ENCODE measurements at regions not wholly inside any gene's neighbourhood (a gene's known extent, or its start where the extent isn't known, plus 50 kb on each side); places are given as distances from the start of the nearest gene placed in this dataset.
"Not testable (repeated sequence)": the region's sequence is repeated elsewhere in the genome, so short reads cannot be mapped to it uniquely, and the experiment has no call there.

DNA sequence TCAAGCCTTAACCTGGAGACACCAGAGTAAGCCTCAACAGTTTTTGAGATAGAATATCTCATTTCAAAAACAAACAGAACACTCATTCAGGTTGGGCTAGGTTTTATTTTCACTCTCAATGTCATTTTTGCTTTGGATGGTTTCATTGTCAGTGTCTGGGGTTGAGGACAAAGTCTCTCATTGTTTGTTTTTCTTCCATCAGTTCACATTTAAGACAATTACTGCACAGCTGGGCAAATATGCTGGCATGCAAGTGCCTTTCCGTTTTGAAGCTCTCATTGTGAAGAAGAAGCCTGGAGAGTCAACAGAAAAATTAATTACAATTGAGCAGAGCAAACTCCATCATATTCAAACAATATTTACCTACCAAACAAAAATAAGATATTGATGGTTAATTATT, 1050.0 kb downstream of the TBL1XR1 start:
- DNase-seq, result peak; percentile 97

DNA sequence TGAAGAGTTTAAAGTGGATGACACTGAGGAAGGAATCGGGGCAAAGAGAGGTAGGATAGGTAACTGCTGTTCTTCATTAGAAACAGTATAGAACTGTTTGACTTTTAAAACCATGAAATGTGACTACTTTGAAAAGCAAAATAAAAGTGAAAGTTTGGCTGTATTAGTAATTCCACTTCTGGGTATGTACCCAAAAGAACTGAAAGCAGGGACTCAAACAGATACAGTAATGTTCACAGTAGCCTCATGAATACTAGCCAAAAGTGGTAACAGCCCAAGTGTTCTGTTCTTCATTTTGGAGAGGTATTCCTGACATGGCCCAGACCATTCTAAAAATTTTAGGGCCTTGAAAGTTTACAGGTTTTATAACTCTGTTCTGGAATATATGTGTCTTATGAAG, 1055.4 kb downstream of the TBL1XR1 start:
- DNase-seq, result no peak

DNA sequence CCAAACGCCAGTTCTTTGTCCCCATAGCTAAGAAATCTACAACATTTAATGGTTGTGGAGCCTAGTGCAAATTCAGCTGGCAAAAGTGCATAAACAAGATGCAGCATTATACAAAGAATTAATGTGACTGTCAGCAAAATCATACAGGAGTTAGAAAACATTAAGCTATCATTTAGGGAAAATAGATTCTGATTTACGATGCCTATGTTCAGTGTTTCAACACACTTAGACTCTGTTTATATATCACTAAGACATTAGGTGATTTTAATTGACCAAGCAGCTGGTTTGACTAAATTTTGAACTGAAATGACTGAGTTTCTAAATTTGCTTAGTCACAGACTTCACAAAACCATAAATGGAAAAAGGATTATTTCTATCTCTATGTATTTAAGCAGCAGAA, 1076.8 kb downstream of the TBL1XR1 start:
- peak; percentile 95 for DNase-seq

DNA sequence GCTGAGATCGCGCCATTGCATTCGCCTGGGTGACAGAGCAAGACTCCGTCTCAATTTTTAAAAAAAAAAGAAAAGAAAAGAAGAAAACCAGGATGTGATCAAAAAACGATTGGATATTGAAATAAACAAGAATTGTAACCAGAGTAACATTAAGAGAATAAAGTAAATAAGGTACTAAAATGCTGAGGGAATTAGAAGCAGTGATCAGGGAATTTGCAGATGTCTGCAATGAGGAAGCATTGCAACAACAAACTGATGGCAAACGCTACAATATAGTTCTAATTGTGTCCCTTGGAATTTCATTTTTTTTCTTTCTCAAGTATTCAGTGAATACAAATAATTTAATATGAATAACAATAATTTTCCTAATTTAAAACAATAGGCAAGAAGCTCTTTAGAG, 1077.5 kb downstream of the TBL1XR1 start:
- DNase-seq, result no peak

DNA sequence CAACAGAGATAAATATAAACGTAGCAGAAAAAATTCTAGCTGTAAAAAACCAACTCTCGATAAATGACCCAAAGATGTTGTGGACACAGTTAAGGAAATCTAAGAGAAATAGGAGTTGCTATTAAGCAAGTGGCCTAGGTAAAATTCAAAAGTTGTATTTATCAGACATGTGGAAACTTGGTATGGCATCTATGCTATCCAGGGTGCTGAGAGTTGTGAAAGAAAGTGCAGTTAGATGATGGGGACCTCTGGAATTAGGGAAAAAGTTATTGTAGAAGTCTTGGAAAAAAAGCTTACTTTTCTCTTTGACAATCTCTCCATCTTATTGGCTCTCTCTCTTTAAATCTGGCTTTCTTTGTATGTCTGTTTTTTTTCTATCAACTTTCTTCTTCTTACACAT, 1090.9 kb downstream of the TBL1XR1 start:
- no peak for DNase-seq

DNA sequence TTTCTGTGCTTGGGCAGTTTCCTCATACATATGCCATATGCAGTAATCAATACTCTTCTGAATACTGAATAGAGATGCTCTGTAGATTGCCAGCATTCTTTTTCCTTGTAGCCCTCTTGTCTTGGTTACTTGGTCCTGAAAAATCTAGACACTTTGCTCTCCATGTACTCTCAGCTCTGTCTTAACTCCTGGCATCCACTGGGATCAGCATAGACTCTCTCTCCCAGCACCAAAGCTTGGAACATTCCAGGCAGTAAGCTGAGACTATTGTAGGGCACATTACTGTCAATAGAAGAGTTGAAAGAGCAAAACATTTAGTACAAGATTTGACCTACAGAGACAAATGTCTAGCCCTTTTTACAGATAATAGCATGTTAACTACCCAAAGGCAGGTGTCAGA, 1100.3 kb downstream of the TBL1XR1 start:
- no peak for DNase-seq

DNA sequence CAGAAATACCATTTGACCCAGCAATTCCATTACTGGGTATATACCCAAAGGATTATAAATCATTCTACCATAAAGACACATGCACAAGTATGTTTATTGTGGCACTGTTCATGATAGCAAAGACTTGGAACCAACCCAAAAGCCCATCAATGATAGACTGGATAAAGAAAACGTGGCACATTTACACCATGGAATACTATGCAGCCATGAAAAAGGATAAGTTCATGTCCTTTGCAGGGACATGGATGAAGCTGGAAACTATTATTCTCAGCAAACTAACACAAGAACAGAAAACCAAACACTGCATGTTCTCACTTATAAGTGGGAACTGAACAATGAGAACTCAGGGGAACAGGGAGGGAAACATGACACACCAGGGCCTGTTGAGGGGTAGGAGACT, 1103.4 kb downstream of the TBL1XR1 start:
- not testable (repeated sequence) for DNase-seq

DNA sequence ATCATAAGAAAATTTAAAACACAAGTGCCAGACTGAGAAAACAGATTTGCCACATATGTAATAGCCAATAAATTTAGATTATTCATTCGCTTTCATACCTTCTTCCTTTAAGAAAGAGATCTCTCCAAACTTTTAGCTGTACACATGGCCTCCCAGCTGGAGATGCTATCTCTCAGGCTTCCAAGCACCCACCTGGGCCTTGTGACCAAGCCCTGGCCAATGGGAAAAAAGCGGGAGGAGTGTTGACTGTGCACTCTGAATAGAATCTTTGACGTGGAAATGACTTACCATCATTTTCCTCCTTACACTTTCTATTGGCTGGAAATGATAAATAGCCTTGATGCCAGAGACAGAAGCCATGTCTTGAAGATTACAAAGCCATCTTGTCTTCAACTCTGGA, 1106.6 kb downstream of the TBL1XR1 start:
- DNase-seq, result no peak

DNA sequence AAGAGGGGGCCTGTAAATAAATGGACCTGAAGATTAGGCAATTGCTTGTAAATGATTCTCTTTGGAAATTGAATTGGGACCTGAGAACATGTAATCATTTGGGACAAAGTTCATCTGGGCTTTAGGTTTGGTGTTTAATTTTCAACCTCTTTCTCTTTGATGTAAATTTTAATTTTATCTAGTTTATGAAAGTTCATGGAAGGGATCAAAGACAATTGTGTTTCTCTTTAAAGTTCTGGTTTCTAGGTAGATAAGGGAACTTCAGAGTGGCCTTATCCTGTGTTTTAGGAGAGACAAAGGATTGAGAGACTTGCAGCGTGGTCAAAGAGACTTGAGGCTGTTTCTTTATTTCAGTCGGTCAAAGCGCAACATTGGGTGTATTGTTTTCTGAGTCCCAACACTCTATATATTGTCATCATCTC, 1108.3 kb downstream of the TBL1XR1 start:
- no peak for DNase-seq

DNA sequence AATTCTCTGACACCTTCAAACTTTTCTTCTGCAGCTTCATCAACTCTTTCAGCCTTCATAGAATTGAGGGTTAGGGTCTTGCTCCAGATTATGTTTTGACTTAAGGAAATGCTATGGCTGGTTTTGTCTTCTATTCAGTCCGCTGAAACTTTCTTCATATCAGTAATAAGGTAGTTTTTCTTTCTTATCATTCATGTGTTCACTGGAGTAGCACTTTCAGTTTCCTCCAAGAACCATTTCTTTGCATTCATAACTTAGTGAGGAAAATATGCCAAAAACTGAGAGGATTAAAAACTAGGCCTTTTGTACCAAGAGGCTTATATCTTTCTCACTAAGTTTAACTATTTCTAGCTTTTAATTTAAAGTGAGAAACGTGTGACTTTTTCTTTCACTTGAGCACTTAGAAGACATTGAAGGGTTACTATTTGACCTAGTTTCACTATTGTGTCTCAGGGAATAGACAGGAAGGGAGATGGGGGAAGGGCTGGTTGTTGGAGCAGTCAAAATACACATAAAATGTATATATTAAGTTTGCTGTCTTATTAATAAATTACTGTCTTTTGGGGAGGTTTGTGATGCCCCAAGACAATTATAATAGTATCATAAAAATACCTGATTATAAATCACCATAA, 1110.1 kb downstream of the TBL1XR1 start:
- DNase-seq, result no peak

DNA sequence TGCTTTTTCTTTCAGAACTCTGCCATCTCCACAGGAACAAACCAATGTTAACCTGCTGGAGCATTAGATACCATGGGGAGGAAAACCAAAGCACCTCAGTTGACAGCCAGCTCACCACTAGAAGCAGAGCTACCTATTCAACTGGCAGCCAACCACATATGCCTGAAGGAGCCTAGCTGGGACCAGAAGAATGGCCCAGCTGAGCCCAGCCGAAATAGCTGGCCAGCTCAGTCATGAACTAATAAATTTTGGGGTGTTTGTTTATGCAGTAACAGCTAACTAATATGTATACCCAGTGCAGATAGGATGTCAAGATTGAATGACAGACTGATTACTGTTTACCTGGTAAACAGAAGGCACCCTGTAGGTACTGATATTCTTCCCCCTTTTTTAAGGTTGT, 1117.5 kb downstream of the TBL1XR1 start:
- no peak for DNase-seq

DNA sequence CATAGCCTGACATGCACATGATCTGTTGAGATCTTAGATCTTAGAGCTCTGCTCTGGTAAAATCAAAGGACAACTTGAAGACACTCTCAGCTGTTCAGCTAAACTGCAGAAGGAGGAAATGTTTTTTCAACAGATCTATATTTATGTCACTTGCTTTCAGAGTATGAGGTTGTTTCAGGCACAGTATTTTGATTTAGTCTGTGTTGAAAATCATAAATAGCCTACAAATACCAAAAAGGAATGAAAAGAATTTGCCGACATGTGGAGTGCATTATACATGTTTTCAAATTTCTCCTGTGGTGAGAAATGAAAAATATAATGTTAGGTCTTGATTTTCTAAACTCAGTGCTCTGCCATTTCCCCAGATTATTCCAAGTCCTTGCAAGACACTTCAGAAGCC, 1118.4 kb downstream of the TBL1XR1 start:
- no peak for DNase-seq

DNA sequence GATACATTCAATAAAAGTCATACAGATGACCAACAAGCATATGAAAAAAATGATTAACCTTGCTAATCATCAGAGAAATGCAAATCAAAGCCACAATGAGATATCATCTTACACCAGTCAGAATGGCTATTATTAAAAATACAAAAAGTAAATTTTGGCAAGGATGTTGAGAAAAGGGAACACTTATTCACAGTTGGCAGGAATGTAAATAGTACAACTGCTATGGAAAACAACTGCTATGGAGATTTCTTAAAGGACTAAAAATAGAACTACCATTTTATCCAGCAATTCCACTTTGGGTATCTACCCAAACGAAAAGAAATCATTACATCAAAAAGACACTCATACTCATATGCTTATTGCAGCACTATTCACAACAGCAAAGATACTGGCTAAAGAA, 1121.8 kb downstream of the TBL1XR1 start:
- no peak for DNase-seq

DNA sequence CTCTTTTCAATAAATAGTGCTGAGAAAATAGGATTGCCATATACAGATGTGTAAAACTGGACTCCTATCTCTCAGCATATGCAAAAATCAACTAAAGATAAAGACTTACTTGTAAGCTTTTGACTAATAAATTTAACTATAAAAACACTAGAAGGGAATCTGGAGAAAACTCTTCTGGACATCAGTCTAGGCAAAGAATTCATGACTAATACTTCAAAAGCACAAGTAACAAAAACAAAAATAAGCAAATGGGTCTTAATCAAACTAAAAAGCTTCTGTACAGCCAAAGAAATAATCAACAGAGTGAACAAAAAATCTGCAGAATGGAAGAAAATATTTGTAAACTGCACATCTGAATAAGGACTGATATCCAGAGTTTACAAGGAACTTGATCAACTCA, 1122.2 kb downstream of the TBL1XR1 start:
- no peak for DNase-seq

DNA sequence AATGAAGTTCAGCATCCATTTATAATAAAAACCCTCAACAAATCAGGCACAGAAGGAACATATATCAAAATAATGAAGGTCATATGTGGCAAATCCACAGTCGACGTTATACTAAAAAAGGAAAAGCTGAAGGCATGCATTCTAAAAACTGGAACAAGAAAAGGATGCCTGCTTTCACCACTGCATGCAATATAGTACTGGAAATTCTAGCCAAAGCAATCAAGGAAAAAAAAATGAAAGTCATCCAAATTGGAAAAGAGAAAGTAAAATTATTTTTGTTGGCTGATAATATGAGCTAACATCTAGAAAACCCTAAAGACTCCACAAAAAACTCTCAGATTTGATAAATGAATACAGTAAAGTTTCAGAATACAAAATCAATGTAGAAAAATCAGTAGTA, 1123.2 kb downstream of the TBL1XR1 start:
- no peak for DNase-seq

DNA sequence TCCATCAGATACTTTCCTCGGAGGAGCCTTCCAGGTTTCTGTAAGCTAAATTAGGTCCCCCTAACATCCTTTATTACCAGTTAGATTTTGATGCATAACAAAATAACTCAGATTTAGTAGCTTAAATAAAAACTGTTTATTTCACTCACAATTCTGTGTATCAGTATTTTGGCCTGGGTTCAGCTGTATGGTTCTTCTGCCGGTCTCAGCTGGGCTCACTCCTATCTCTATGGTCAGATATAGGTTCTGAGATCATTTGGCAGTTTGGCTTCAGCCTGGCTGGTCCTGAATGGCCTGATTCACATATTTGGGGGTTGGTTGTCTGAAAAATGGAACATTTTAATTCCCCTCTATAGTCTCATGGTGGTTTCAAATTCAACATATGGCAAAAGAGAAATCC, 1125.3 kb downstream of the TBL1XR1 start:
- no peak for DNase-seq

DNA sequence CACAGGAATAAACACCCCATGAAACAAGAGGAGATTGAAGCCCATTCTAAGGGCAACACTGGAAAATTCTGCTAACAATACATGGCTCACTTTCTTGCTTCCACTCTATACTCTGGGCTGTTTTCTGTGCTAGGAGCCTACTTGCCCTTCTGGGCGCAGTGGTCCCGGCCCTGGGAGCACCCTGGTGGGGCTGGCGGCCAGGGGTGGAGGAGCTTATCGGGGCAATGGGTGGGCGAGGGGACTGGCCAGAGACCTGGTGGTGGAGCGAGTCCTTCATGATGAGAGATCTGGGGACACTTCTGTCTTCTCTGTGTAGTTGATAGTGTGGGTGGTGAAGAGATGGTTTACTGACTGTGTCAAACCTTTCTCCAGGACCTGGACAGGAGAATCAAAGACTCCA, 1128.5 kb downstream of the TBL1XR1 start:
- no peak for DNase-seq

DNA sequence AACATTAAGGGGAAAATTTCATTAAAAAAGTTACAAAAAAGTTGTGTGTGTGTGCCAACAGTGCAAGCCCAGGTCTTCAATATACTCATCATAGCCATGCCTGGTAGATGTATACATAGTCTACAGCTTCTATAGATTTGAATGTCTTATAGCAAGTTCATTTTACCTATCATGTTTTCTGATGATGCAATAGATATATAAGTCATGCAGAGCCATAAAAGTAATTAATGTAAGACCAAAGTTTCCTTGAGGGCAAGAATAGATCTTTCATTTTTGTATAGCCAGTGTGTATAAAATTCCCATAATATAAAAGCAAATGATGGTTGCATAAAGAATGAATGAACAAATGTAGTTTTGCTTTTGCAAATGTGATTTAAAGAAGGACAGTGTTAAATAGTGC, 1138.4 kb downstream of the TBL1XR1 start:
- DNase-seq, result no peak

DNA sequence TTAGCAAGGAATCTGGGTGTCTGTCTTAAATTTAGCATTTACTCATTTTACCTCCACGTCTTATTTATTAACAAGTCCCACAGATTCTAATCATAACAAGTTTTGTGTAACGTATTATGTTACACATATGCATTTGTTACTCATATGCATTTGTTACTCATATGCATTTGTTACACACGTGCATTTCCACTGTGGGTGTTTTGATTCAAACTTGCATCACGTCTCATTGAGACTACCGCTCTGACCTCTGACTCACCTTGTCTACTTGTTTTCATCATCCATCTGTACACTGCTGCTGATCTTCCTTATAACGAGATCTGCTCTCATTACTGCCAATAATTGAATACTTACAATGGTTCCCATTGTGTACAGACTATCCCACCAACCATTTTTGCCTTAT, 1141.4 kb downstream of the TBL1XR1 start:
- DNase-seq, result no peak

DNA sequence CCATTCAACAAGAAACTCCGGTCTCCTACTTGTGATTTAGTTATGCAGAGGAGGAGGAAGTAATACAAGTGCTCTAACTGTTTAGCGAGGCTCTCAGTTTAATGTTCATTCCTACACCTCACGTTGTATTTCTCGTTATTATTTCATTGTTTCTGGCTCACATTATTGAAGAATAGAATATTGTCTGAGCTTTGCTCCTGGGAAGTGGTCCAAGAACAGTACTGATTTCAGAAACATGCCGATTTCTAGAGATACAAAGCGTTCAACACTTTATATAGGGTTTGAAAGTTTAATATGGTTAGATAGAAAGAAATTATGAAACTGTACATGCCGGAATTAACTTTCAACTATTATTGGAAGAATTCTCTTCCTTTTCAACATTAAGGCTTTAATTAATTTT, 1145.5 kb downstream of the TBL1XR1 start:
- no peak for DNase-seq

DNA sequence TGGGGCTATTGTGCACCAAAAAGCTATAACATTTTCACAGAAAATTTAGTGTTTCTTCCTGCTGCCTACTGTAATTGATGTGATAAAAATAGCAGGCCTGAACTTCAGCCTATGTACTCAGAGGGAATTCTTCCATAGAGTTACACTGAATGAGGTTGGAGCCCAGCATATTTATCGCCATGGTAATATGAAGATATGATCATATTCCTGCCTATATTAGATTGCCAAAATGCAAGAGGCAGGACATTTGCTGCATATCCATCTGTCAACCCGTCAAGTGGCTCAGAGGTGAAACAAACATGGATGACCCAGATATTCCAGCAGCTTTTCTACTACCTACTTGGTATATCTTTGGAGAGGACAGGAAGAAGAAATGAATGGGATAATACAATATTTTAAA, 1150.6 kb downstream of the TBL1XR1 start:
- no peak for DNase-seq

DNA sequence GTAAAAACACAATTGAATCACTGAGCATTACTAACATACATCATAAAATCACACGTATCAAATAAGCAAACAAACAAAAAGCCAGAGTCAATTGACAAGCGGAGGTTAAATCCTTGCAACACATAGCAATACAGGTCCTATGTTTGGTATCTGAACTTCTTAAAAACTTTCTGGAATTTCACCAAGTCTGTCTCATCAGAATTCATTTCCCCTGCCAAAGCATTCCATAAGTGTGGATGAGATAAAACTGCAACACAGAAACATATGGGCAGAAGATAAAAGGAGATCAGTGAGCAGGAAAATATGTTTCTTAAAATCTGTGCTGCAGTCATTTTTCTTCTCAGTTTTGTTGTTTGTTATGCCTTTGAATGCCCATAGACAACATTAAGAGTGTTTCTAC, 1155.5 kb downstream of the TBL1XR1 start:
- no peak for DNase-seq

DNA sequence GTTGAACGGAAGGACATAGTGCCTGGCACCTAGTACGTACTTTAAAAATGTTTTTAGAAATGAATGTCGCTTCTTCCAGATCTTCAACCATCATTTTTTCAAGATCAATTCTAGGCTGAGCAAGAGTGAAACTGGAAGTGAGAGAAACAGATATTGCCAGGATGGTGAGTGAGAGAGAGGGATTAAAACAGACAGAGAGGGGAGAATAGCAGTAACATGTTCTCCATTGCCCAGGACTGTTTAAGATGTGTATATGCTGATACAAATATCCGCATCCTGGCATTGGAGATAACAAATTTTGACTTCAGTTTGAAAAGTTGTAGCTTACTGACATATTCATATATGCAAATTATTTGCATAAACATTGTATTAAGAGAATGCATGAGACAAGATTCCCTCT, 1156.1 kb downstream of the TBL1XR1 start:
- DNase-seq, result no peak

DNA sequence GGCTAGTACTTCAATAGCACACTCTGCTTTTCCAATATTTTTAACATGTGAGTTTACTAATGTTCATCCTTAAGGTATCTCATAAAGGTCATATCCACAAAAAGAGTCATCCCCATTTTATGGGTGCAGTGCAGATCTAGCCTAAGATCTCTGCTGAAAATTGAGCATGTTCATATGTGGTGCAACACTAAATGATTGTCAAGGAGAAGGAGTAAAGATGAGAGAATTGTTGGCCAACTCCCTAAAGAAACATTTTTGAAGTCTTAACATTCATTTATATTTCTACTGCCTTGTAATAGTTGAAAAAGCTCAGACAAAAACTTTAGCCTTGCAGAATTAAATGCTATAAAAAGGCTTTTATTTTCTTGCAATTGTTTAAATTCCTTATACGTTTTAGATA, 1159.6 kb downstream of the TBL1XR1 start:
- DNase-seq, result no peak

DNA sequence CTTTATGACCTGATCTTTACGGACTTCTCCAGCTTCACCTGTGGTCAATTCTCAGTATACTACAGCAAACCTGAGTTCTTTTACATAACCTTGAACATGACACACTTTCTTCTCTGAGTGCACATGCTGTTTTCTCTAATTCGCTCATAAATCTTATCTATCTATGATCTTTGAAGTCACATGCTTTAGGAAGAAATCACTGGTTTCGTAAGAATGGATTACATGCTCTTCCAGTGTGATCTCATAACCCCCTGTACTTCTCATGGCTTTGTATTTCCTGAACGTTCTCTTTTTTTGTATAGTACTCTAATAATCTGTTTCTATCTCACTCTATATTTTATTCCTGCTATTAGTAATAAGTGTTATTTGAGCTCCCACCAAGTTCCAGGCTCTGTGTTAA, 1165.2 kb downstream of the TBL1XR1 start:
- DNase-seq, result no peak

DNA sequence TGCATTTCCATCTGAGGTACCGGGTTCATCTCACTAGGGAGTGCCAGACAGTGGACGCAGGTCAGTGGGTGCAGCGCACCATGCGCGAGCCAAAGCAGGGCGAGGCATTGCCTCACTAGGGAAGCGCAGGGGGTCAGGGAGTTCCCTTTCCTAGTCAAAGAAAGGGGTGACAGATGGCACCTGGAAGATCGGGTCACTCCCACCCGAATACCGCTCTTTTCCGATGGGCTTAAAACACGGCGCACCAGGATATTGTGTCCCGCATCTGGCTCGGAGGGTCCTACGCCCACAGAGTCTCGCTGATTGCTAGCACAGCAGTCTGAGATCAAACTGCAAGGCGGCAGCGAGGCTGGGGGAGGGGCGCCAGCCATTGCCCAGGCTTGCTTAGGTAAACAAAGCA, 1157.1 kb downstream of the NAALADL2 start:
- DNase-seq, result not testable (repeated sequence)

All from NCI-H1436 treated with DMSO at 0.1 percent for 48 hours (cell line).